RWPE1 (cell line): ENCODE measurements at regions not wholly inside any gene's neighbourhood (a gene's known extent, or its start where the extent isn't known, plus 50 kb on each side); places are given as distances from the start of the nearest gene placed in this dataset.

Source experiments
- CTCF ChIA-PET: fragments of 350-600 bp; sonication (Branson Sonifier 250); formaldehyde crosslinking; extraction: SDS; loops from one replicate; lab custom pipeline; 2021; lab: Yijun Ruan, JAX
- POLR2A ChIA-PET: fragments of 400-600 bp; formaldehyde crosslinking; extraction: SDS; loops from one replicate; lab custom pipeline; 2020; ENCODE audit warnings: antibody characterized with exemption; ENCODE audit not compliant: low non-redundant PET; lab: Yijun Ruan, JAX
- DNase-seq: peaks from one replicate; pipeline ENCODE4 v3.0.0; 2012; ENCODE audit warnings: low spot score
- H3K27ac ChIP-seq: fragments of 450-650 bp; 2 replicates; pipeline ENCODE4 v1.5.1; 2017
- TF ChIP-seq, protein P1 (sequence below): fragments of 450-650 bp; conservative IDR thresholded peaks from 2 replicates; pipeline ENCODE4 v1.5.1; 2017; ENCODE audit warnings: low read depth, mild to moderate bottlenecking

DNA sequence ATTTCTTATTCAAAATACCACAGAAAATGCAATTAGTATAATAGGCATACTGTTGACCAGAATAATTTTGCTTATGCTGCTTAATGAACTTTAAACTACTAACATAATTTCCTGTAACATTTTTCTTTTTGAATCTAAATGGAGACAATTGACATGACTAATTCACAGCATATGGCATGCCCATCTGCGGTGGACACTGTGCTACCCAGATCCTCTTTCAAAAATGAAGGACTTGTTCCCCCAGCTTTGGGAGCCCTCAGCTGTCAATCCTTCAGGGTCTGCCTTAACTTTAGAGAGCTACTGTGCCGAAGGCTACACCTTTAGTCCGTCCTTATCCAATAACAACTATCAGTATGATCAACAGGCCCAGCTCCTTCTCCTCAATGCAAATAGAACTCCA, 789.0 kb downstream of the PLA2G4A start:
- CTCF ChIA-PET: no interaction called here
- POLR2A ChIA-PET: no interaction called here
- DNase-seq: no peak
- no peak overlapping the region for H3K27ac ChIP-seq
- TF ChIP-seq, protein P1, sequence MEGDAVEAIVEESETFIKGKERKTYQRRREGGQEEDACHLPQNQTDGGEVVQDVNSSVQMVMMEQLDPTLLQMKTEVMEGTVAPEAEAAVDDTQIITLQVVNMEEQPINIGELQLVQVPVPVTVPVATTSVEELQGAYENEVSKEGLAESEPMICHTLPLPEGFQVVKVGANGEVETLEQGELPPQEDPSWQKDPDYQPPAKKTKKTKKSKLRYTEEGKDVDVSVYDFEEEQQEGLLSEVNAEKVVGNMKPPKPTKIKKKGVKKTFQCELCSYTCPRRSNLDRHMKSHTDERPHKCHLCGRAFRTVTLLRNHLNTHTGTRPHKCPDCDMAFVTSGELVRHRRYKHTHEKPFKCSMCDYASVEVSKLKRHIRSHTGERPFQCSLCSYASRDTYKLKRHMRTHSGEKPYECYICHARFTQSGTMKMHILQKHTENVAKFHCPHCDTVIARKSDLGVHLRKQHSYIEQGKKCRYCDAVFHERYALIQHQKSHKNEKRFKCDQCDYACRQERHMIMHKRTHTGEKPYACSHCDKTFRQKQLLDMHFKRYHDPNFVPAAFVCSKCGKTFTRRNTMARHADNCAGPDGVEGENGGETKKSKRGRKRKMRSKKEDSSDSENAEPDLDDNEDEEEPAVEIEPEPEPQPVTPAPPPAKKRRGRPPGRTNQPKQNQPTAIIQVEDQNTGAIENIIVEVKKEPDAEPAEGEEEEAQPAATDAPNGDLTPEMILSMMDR: no peak

DNA sequence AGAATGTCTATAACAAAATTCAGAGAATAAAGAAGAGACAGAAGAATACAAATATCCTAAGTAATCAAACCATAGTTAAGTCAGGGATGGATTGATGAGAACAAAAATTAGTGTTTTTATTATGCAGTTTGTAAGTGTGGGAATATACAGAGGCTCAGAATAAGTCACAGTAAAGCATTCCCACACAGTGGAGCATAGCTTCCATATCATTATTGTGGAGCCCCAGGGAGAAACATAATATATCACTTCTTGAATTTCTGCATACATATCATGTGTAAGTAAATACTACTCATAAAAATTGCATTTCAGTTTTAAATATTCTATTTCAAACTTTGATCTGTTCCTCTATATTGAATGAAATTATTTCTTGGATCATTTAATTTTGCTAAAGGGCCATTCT, 790.4 kb downstream of the PLA2G4A start:
- POLR2A ChIA-PET: no interaction called here
- no peak overlapping the region for H3K27ac ChIP-seq
- CTCF ChIA-PET: no interaction called here
- TF ChIP-seq, protein P1: no peak
- DNase-seq: no peak

DNA sequence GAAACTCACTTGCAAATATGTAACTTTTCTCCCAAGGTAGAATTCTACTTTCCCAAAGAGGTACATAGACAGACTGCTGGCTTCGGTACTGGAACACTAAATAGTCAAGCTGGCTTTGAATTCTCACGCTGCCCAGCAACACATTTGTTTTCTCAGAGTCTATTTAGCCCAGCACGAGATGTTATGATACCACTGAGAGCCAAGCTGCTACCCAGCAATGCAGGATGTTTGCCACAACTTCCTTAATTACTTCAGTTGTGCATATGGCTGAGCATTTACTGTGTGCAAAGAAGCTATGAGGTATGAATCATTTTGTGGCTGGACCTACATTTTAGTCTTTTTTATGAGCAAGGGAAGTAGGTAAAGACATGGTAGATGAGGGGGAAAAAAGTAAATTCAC, 793.2 kb downstream of the PLA2G4A start:
- POLR2A ChIA-PET: no interaction called here
- TF ChIP-seq, protein P1: no peak
- CTCF ChIA-PET: interaction anchor here (0.6 to 1.1 kb wide), 2 partner anchors 17 to 39 kb away, joined by 3 read pairs; no protein-coding TSS in a partner anchor
- DNase-seq: no peak
- H3K27ac ChIP-seq: no peak overlapping the region

DNA sequence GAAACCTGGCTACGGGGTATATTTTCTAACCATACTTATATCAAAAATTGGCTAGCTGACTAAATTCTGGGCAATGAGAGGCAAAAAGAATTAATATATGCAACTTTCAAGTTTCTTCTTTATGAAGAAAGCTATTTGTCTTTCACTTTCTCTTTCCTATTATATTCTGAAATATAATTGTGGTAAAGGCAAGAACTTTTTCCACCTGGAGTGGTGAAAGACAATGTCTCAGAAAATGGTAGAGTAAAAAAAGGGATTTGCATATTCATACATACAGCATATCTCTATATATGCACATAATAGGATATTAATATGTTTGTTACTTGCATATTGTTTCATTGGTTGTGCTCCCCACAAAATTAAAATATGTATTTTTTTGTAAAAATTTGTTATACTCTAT, 793.8 kb downstream of the PLA2G4A start:
- TF ChIP-seq, protein P1: no peak
- no peak overlapping the region for H3K27ac ChIP-seq
- ChIA-PET POLR2A (no interaction called here), CTCF (interaction anchor here (1.1 kb wide), 1 partner anchor 40 kb away, joined by 3 read pairs; no protein-coding TSS in a partner anchor)
- DNase-seq: no peak

DNA sequence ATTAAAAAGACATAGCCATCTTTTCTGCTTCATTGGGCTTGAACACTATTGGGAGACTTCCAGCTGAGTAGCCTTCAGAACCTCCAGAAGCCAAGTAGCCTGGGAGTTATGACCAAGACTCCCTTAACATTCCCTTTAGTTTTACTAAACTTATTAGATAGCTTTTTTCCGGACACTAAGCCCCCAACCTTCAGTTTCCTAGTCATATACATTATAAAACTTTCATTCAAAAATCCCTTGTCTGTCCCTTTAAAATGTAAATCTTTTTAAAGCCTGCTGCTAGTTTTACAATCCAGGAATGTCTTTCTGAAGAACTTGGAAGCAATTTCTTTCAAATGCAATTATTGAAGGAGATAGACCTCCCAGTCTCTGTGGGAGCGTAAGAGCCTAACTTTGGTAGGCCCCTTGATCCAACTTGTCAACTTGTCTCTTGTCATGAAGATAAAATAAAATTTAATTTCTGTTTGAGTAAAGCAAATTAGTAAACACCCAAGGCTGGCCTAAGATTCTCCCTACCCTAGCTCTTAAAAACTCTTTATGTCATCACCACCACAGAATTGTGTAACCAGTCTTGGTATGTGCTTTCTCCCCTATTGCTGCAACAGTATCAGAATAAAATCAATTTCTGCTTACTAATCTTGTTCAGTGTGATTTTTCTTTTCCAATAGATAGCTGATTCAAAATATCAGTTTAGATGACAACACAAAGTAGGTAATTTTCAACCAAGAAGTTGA, 796.2 kb downstream of the PLA2G4A start:
- CTCF ChIA-PET: no interaction called here
- TF ChIP-seq, protein P1: no peak
- no peak for DNase-seq
- POLR2A ChIA-PET: no interaction called here
- no peak overlapping the region for H3K27ac ChIP-seq

DNA sequence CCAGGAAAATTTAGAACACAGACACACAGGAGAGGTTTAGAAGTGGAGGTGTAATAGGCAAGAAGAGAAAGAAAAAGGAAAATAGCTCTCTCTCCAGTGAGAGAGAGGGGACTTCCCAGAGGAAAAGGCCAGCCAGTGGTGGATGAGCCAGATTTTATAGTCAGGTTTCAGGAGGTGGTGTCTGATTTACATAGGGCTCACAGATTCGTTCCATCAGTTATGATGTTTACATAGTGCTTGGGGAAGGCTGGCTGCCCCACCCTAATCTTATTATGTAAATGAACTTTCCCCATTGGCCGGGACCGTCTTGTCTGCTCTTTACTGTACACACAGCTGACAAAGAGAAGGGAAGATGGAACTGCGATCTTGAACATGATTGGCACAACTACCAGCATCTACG, 797.3 kb downstream of the PLA2G4A start:
- POLR2A ChIA-PET: no interaction called here
- H3K27ac ChIP-seq: no peak overlapping the region
- no peak for DNase-seq
- TF ChIP-seq, protein P1: no peak
- CTCF ChIA-PET: no interaction called here
